ENCODE measurements at regions not wholly inside any gene's neighbourhood (a gene's known extent, or its start where the extent isn't known, plus 50 kb on each side); places are given as distances from the start of the nearest gene placed in this dataset.

GRCh38 chr11:79940974-79941735 is 500.3 kb upstream of the TENM4 start:
- TF ChIP-seq CTCF (IDR thresholded peaks at IDR 0.05) = no peak
- no peak for TF ChIP-seq EP300 (IDR thresholded peaks at IDR 0.05)
- no peak for TF ChIP-seq POLR2A (IDR thresholded peaks at IDR 0.05; ENCODE audit: low read length)
- TF ChIP-seq ESRRA (IDR thresholded peaks at IDR 0.05; ENCODE audit: borderline replicate concordance, low read length) = no peak
- no peak for TF ChIP-seq BHLHE40 (IDR thresholded peaks at IDR 0.05; ENCODE audit: low read depth, low read length)
- no peak for TF ChIP-seq SREBF2 (IDR thresholded peaks at IDR 0.05)
- no peak for TF ChIP-seq RAD21 (conservative IDR thresholded peaks at IDR 0.05 in 1 of 2, IDR thresholded peaks at IDR 0.05 in 1 of 2)
- TF ChIP-seq ELK1 (IDR thresholded peaks at IDR 0.05; ENCODE audit: low read depth, low read length) = no peak
